Endothelial cell of umbilical vein (primary cell): ENCODE measurements at regions not wholly inside any gene's neighbourhood (a gene's known extent, or its start where the extent isn't known, plus 50 kb on each side); places are given as distances from the start of the nearest gene placed in this dataset.

Experiments used
- BruUV-seq: library from RNA; stranded (reverse); fragments of 400-500 nt; replicated peaks from 2 replicates; lab custom pipeline; 2021; lab: Mats Ljungman, UMichigan
- CTCF ChIA-PET: fragments of 300-600, 350-600 bp; sonication (Branson Sonifier 250); formaldehyde crosslinking; loops from one replicate; lab custom pipeline; 2021; ENCODE audit warnings: antibody characterized with exemption, inconsistent platforms; lab: Charles Lee
- POLR2A ChIA-PET: fragments of 300-600, 350-600 bp; sonication (Branson Sonifier 250); formaldehyde crosslinking; loops from one replicate; lab custom pipeline; 2021; ENCODE audit warnings: antibody characterized with exemption, inconsistent platforms; lab: Charles Lee
- DNase-seq: peaks from one replicate; pipeline ENCODE4 v3.0.0-alpha.2; 2011; ENCODE audit warnings: low read depth, low spot score
- FAIRE-seq: peaks from 2 replicates; lab custom pipeline; 2011; peaks lifted over from hg19 to GRCh38; lab: Jason Lieb, UNC
- H2AFZ ChIP-seq: 2 replicates; pipeline ENCODE4 v1.6.0; 2012; ENCODE audit warnings: low read depth, low read length, control low read depth, inconsistent platforms
- H3K27ac ChIP-seq: 2 replicates; pipeline ENCODE4 v1.5.1; 2011; ENCODE audit warnings: low read depth, mild to moderate bottlenecking, control low read depth, low read length, moderate library complexity; ENCODE audit not compliant: insufficient read depth
- H3K27me3 ChIP-seq, 2 experiments: 2 replicates each; pipeline versions ENCODE4 v1.6.0 to v1.6.1; 2011; ENCODE audit warnings: low read length in 2 of 2, mixed read lengths in 1 of 2; ENCODE audit not compliant: control insufficient read depth in 2 of 2, insufficient read depth in 2 of 2
- H3K36me3 ChIP-seq, 2 experiments: 2 replicates in 1 of 2; 3 replicates in 1 of 2; pipeline ENCODE4 v1.5.1; 2011; ENCODE audit warnings: low read length in 2 of 2, mild to moderate bottlenecking in 1 of 2, moderate library complexity in 1 of 2; ENCODE audit not compliant: control insufficient read depth in 2 of 2, insufficient read depth in 2 of 2; ENCODE audit errors: extremely low read depth in 1 of 2
- H3K4me1 ChIP-seq: 3 replicates; pipeline ENCODE4 v1.5.1; 2011; ENCODE audit warnings: mild to moderate bottlenecking, low read length; ENCODE audit not compliant: control insufficient read depth, insufficient read depth; ENCODE audit errors: extremely low read depth
- H3K4me2 ChIP-seq: 2 replicates; pipeline ENCODE4 v1.6.1; 2011; ENCODE audit warnings: low read length, control low read depth, mixed read lengths; ENCODE audit not compliant: insufficient read depth
- H3K4me3 ChIP-seq, 3 experiments: fragments of 200-600 bp in 1 of 3; sonication (generic), shearing (Covaris generic) in 1 of 3; replicated peaks in 1 of 3; 2 replicates each; pipeline ENCODE4 v1.5.1; 2011 to 2016; ENCODE audit warnings: control low read depth in 3 of 3, low read length in 3 of 3, mild to moderate bottlenecking in 2 of 3, inconsistent platforms in 1 of 3, low read depth in 1 of 3, moderate library complexity in 1 of 3; ENCODE audit not compliant: insufficient read depth in 1 of 3
- H3K79me2 ChIP-seq: 2 replicates; pipeline ENCODE4 v1.6.0; 2012; ENCODE audit warnings: low read length, inconsistent platforms; ENCODE audit not compliant: control insufficient read depth, insufficient read depth
- H3K9ac ChIP-seq: replicated peaks from 2 replicates; pipeline ENCODE3; 2011; ENCODE audit warnings: low read length, control low read depth; ENCODE audit not compliant: insufficient read depth; ENCODE audit errors: extremely low read depth
- H3K9me1 ChIP-seq: replicated peaks from 3 replicates; pipeline ENCODE4 v1.6.0; 2011; ENCODE audit warnings: mild to moderate bottlenecking, low read length; ENCODE audit not compliant: control insufficient read depth, insufficient read depth; ENCODE audit errors: extremely low read depth
- H3K9me3 ChIP-seq: replicated peaks from 2 replicates; pipeline ENCODE4 v1.5.1; 2012; ENCODE audit warnings: low read length, inconsistent platforms; ENCODE audit not compliant: control insufficient read depth, insufficient read depth
- H4K20me1 ChIP-seq: replicated peaks from 2 replicates; pipeline ENCODE3; 2011; ENCODE audit warnings: mild to moderate bottlenecking, low read length; ENCODE audit not compliant: control insufficient read depth, insufficient read depth; ENCODE audit errors: extremely low read depth
- FOS ChIP-seq: IDR thresholded peaks from 2 replicates; pipeline ENCODE4 v1.6.1; 2011; ENCODE audit warnings: mild to moderate bottlenecking, low read length, moderate library complexity, borderline replicate concordance; ENCODE audit not compliant: insufficient read depth
- GATA2 ChIP-seq: IDR thresholded peaks from 2 replicates; pipeline ENCODE4 v1.7.0; 2011; ENCODE audit warnings: low read depth, mild to moderate bottlenecking, moderate library complexity, mixed read lengths, low read length; ENCODE audit not compliant: insufficient read length, insufficient read depth
- JUN ChIP-seq: IDR thresholded peaks from 2 replicates; pipeline ENCODE4 v1.6.1; 2011; ENCODE audit warnings: borderline replicate concordance, low read depth; ENCODE audit not compliant: insufficient read length, insufficient read depth
- MYC ChIP-seq: IDR thresholded peaks from one replicate; pipeline ENCODE4 v1.6.1; 2011; ENCODE audit warnings: mild to moderate bottlenecking, low read depth, low read length
- POLR2A ChIP-seq: IDR thresholded peaks from 2 replicates; pipeline ENCODE4 v1.6.1; 2012; ENCODE audit warnings: low read depth, mild to moderate bottlenecking, control low read depth, low read length
- POLR2AphosphoS5 ChIP-seq: IDR thresholded peaks from 2 replicates; pipeline ENCODE4 v1.6.1; 2012; ENCODE audit warnings: low read depth, mild to moderate bottlenecking, control low read depth, low read length, moderate library complexity; ENCODE audit not compliant: insufficient read depth
- dilution Hi-C: fragments of 300-500 bp; cut with MboI; formaldehyde crosslinking; loops from one replicate; pipeline ENCODE4 v1.15.0; 2019; ENCODE audit warnings: low sequenced_read_pairs; ENCODE audit not compliant: extremely low pct_ligation_motif_present
- intact Hi-C: fragments of 100-400 bp; cut with micrococcal nuclease; formaldehyde crosslinking; loops from one replicate; pipeline ENCODE4 v1.10.0; 2022
- TF ChIP-seq, protein P1 (sequence below): IDR thresholded peaks from 2 replicates; pipeline ENCODE4 v1.6.1; 2011; ENCODE audit not compliant: insufficient read depth, insufficient read length
- TF ChIP-seq, protein P2 (sequence below), 2 donors: IDR thresholded peaks; 1 replicate in 1 of 2; 2 replicates in 1 of 2; pipeline ENCODE4 v1.5.1; 2011; ENCODE audit warnings: low read length in 2 of 2, mild to moderate bottlenecking in 2 of 2, moderate library complexity in 2 of 2, control low read depth in 1 of 2, inconsistent platforms in 1 of 2, low read depth in 1 of 2; ENCODE audit not compliant: insufficient read depth in 1 of 2; ENCODE audit errors: extremely low read depth in 1 of 2

DNA sequence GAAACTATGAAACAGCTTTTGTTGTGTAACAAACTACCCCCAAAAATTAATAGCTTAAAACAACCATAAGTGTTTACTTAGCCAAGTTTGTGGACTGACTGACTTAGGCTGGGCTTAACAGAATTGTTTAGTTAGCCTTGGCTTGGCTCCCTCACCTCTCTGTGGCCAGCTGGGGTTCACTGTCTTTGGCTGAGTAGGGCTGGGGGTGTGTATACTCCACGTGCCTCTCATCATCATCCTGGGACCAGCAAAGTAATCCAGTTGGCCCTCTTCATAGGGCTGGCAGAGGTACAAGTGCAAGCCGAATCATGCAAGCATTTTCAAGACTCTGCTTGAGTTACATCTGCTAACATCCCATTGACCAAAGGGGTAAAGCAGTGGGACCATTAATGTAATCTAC is 252.3 kb downstream of the BRINP2 start:
- Histone ChIP-seq H3K36me3 (no peaks in the 10 kb centered on the region), H3K4me2 (no peak overlapping the region), H3K9me1 (no peaks in the 10 kb centered on the region), H3K9ac (no peak overlapping the region), H3K9me3 (no peaks in the 10 kb centered on the region), H4K20me1 (no peaks in the 10 kb centered on the region), H3K4me3 (no peak overlapping the region), H3K79me2 (no peaks in the 10 kb centered on the region), H3K27me3 (no peaks in the 10 kb centered on the region), H3K4me1 (no peaks in the 10 kb centered on the region), H3K27ac (no peak overlapping the region), H2AFZ (no peak overlapping the region)
- TF ChIP-seq JUN (no peak), GATA2 (no peak), FOS (no peak), POLR2AphosphoS5 (no peak), POLR2A (no peak), MYC (no peak)
- TF ChIP-seq, protein P1, sequence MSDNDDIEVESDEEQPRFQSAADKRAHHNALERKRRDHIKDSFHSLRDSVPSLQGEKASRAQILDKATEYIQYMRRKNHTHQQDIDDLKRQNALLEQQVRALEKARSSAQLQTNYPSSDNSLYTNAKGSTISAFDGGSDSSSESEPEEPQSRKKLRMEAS = no peak
- TF ChIP-seq, protein P2, sequence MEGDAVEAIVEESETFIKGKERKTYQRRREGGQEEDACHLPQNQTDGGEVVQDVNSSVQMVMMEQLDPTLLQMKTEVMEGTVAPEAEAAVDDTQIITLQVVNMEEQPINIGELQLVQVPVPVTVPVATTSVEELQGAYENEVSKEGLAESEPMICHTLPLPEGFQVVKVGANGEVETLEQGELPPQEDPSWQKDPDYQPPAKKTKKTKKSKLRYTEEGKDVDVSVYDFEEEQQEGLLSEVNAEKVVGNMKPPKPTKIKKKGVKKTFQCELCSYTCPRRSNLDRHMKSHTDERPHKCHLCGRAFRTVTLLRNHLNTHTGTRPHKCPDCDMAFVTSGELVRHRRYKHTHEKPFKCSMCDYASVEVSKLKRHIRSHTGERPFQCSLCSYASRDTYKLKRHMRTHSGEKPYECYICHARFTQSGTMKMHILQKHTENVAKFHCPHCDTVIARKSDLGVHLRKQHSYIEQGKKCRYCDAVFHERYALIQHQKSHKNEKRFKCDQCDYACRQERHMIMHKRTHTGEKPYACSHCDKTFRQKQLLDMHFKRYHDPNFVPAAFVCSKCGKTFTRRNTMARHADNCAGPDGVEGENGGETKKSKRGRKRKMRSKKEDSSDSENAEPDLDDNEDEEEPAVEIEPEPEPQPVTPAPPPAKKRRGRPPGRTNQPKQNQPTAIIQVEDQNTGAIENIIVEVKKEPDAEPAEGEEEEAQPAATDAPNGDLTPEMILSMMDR (IDR thresholded peaks at IDR 0.05; ENCODE audit: extremely low read depth in 1 of 2, insufficient read depth in 1 of 2, low read depth in 1 of 2, low read length in 2 of 2) = no peak
- no peak for DNase-seq
- dilution Hi-C loops = no loop called here
- ChIA-PET POLR2A (no interaction called here), CTCF (no interaction called here)
- no peak for FAIRE-seq
- intact Hi-C loops = no loop called here
- BruUV-seq = no TSS peak
